ENCODE measurements at regions not wholly inside any gene's neighbourhood (a gene's known extent, or its start where the extent isn't known, plus 50 kb on each side); places are given as distances from the start of the nearest gene placed in this dataset.

- TF ChIP-seq POLR2AphosphoS5 (IDR thresholded peaks at IDR 0.05): no peak
- TF ChIP-seq POLR2A (IDR thresholded peaks at IDR 0.05): no peak
- no peak for TF ChIP-seq CTCF (IDR thresholded peaks at IDR 0.05)
Measured at GRCh38 chr14:103273745-103274615, 60.1 kb upstream of the EIF5 start.
